NB4 (cell line): ENCODE measurements at regions not wholly inside any gene's neighbourhood (a gene's known extent, or its start where the extent isn't known, plus 50 kb on each side); places are given as distances from the start of the nearest gene placed in this dataset.
"Not testable (repeated sequence)": the region's sequence is repeated elsewhere in the genome, so short reads cannot be mapped to it uniquely, and the experiment has no call there.

ENCODE experiments used
- DNase-seq: peaks from one replicate; pipeline ENCODE4 v3.0.0; 2010; ENCODE audit warnings: low read depth
- H3K4me3 ChIP-seq: one replicate; pipeline ENCODE4 v1.5.1; 2011; ENCODE audit warnings: mild to moderate bottlenecking, low read depth, low read length, moderate library complexity
- MYC ChIP-seq: IDR thresholded peaks from 2 replicates; pipeline ENCODE4 v1.6.1; 2011; ENCODE audit warnings: low read depth, low read length
- POLR2A ChIP-seq: IDR thresholded peaks from 2 replicates; pipeline ENCODE4 v1.6.1; 2011; ENCODE audit warnings: mild to moderate bottlenecking; ENCODE audit not compliant: insufficient read length; ENCODE audit errors: extremely low read depth
- TF ChIP-seq, protein P1 (sequence below): IDR thresholded peaks from one replicate; pipeline ENCODE4 v1.5.1; 2012; ENCODE audit warnings: low read depth, low read length
- TF ChIP-seq, protein P2 (sequence below): IDR thresholded peaks from 2 replicates; pipeline ENCODE4 v1.6.1; 2011; ENCODE audit warnings: low read depth, low read length

DNA sequence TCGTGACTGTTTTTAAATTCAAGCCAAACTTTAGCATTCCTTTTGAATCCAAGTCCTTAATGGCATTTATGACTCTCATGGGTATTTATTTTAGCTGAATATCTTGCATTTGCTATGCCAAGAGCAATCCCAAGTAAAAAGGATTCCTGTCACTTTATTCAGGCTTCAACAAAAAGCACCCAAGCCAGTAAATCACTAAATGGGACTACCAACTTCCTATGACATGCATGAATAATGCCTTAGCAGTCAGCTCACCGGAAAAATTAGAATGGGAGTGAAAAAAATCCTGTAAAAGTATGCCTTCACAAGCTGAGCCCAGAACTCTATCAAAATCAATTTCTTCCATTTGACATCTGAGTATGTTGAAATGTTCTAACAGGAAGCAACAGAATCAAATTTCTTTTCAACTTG lies 1297.9 kb downstream of the ROBO2 start:
- no peak for TF ChIP-seq POLR2A
- TF ChIP-seq, protein P1, sequence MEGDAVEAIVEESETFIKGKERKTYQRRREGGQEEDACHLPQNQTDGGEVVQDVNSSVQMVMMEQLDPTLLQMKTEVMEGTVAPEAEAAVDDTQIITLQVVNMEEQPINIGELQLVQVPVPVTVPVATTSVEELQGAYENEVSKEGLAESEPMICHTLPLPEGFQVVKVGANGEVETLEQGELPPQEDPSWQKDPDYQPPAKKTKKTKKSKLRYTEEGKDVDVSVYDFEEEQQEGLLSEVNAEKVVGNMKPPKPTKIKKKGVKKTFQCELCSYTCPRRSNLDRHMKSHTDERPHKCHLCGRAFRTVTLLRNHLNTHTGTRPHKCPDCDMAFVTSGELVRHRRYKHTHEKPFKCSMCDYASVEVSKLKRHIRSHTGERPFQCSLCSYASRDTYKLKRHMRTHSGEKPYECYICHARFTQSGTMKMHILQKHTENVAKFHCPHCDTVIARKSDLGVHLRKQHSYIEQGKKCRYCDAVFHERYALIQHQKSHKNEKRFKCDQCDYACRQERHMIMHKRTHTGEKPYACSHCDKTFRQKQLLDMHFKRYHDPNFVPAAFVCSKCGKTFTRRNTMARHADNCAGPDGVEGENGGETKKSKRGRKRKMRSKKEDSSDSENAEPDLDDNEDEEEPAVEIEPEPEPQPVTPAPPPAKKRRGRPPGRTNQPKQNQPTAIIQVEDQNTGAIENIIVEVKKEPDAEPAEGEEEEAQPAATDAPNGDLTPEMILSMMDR, result no peak
- TF ChIP-seq, protein P2, sequence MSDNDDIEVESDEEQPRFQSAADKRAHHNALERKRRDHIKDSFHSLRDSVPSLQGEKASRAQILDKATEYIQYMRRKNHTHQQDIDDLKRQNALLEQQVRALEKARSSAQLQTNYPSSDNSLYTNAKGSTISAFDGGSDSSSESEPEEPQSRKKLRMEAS, result no peak
- TF ChIP-seq MYC, result no peak
- H3K4me3 ChIP-seq, result no peak overlapping the region
- DNase-seq, result no peak

DNA sequence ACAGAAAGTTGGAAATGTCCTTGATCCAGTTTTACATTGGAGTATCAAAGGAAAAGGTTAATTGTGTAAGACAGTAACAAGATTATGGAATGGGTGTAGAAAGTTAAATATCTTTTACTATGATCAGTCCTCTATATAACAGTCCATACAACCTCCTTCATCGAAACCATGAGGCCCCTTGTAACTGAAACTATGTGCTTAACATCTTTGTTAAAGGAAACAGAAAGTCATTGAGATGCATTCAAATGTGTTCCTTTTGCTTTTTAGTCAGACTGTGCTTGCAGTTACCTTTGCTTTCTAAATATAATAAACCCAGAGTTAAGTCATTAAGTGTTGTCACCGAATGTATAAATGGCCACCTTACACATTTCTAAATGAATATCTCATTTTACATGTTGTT lies 1298.5 kb downstream of the ROBO2 start:
- DNase-seq, result no peak
- no peak overlapping the region for H3K4me3 ChIP-seq
- TF ChIP-seq, protein P1, result no peak
- TF ChIP-seq MYC (no peak), POLR2A (no peak)
- TF ChIP-seq, protein P2, result no peak

DNA sequence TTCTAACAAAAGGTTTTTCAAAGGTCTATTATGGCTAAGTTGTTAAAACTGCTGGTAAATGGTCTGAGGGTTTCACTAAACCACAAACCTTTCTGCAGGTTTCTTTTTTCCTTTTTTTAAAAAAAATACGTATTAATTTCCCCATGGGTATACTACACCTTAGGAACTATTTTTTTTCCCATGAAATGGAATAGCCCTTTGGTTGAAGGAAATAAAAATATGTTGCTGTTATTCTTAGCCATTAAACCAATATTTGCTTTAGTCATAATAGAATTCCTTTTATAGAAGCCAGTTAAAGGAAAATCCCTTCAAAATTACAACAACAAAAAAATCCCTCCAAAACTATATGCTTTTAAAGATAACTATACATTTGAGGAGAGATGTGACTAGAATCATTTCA lies 1303.3 kb downstream of the ROBO2 start:
- TF ChIP-seq, protein P2, result no peak
- TF ChIP-seq, protein P1, result no peak
- TF ChIP-seq POLR2A (no peak), MYC (no peak)
- no peak for DNase-seq
- H3K4me3 ChIP-seq, result no peak overlapping the region

DNA sequence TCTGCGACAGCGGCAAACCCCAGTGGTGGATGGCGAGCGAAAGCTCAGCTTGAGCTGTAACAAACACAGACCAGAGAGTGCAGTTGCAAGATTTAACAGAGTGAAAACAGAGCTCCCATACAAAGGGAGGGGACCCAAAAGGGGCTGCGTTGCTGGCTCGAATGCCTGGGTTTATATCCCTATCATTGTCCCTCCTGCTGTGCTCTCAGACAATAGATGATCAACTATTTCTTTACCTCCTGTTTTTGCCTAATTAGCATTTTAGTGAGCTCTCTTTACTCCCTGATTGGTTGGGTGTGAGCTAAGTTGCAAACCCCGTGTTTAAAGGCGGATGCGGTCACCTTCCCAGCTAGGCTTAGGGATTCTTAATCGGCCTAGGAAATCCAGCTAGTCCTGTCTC lies 1304.4 kb downstream of the ROBO2 start:
- H3K4me3 ChIP-seq, DNase-seq: not testable (repeated sequence)

DNA sequence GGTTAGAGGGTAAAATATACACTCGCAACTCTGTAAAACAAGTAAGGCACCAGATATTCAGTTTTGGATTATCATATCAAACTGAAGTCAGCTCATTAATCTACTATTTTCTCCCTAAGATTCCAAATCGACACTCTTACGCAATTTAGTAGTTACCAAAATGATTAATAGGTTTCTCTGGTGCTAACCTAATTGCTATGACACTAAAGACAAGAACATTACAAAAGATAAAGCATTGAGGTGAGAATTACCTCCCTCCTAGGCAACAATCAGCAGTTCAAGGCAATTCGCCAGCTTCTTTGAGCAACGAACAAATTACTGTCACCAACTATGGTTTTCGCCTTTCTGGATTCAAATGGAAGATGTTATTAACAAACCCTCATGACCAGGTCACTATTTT lies 1305.0 kb downstream of the ROBO2 start:
- DNase-seq, result no peak
- TF ChIP-seq, protein P1, result no peak
- TF ChIP-seq POLR2A (no peak), MYC (no peak)
- TF ChIP-seq, protein P2, result no peak
- no peak overlapping the region for H3K4me3 ChIP-seq

DNA sequence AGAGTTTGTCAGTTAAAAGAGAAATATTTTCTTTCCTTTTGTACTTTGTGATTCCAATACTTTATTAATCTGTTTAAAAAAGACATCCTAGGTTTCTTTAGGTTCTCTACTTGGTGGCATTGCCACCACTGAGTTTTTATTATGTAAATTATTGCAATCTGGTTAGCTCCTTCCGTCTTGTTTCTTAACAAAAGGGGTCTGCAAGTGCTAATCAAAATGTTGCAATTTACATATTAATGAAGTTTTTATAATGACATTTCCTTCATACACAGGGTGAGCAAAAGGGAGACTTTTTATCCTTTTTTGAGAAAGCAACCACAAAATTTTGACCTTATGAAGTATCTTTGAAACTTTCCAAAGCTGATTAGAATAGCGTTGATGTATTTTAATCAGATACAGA lies 1307.3 kb downstream of the ROBO2 start:
- no peak overlapping the region for H3K4me3 ChIP-seq
- no peak for DNase-seq
- TF ChIP-seq MYC, result no peak
- no peak for TF ChIP-seq POLR2A
- TF ChIP-seq, protein P2, result no peak
- TF ChIP-seq, protein P1, result no peak
